Fibroblast of villous mesenchyme (primary cell): ENCODE measurements at regions not wholly inside any gene's neighbourhood (a gene's known extent, or its start where the extent isn't known, plus 50 kb on each side); places are given as distances from the start of the nearest gene placed in this dataset.

Experiments
- DNase-seq: peaks from one replicate; pipeline ENCODE4 v3.0.0-alpha.2; 2010; ENCODE audit warnings: low read depth
- H3K4me3 ChIP-seq: 2 replicates; pipeline ENCODE4 v1.5.1; 2011; ENCODE audit warnings: low read depth, mild to moderate bottlenecking, low read length
- TF ChIP-seq, protein P1 (sequence below): IDR thresholded peaks from 2 replicates; pipeline ENCODE4 v1.5.1; 2012; ENCODE audit warnings: low read depth, mild to moderate bottlenecking, low read length; ENCODE audit not compliant: insufficient read depth

DNA sequence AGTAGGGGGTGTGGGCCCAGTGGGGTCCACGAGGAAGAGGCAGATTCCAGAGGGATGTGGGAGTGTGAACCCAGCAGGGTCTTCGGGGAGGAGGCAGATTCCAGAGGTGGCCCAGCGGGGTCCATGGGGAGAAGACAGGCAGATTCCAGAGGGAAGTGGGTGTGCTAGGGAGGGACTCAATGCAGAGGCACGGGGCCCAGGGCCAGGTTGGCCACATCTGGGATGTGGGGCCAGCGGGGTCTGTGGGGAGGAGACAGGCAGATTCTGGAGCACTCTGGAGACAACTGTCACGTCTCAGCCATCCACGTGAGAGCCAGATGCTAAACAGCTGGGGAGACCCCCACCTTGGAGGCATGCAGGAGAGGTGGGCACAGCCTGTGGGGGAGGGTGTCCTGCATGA is 582.6 kb downstream of the TBC1D22A start:
- no peak for DNase-seq
- no peak overlapping the region for H3K4me3 ChIP-seq
- TF ChIP-seq, protein P1, sequence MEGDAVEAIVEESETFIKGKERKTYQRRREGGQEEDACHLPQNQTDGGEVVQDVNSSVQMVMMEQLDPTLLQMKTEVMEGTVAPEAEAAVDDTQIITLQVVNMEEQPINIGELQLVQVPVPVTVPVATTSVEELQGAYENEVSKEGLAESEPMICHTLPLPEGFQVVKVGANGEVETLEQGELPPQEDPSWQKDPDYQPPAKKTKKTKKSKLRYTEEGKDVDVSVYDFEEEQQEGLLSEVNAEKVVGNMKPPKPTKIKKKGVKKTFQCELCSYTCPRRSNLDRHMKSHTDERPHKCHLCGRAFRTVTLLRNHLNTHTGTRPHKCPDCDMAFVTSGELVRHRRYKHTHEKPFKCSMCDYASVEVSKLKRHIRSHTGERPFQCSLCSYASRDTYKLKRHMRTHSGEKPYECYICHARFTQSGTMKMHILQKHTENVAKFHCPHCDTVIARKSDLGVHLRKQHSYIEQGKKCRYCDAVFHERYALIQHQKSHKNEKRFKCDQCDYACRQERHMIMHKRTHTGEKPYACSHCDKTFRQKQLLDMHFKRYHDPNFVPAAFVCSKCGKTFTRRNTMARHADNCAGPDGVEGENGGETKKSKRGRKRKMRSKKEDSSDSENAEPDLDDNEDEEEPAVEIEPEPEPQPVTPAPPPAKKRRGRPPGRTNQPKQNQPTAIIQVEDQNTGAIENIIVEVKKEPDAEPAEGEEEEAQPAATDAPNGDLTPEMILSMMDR: no peak

DNA sequence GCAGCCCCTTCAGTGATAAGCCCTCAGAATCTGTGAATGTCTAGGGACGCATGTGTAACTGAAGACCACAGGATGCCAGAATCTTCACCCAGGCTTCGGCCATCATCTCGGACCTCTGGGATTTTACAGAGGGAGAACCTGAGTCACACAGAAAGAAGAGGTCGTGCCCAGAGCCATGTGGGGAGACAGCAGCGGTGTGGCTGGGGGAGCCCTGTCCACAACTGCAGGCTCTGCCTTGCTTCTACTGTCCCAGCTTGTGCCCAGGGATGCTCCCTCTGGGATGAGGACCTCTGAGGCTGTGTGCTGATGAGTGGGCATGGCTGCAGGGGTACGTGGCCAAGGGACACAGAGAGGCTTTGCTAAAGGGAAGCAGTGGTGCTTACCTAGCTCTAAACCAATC is 582.0 kb downstream of the TBC1D22A start:
- DNase-seq: no peak
- TF ChIP-seq, protein P1: no peak
- no peak overlapping the region for H3K4me3 ChIP-seq

DNA sequence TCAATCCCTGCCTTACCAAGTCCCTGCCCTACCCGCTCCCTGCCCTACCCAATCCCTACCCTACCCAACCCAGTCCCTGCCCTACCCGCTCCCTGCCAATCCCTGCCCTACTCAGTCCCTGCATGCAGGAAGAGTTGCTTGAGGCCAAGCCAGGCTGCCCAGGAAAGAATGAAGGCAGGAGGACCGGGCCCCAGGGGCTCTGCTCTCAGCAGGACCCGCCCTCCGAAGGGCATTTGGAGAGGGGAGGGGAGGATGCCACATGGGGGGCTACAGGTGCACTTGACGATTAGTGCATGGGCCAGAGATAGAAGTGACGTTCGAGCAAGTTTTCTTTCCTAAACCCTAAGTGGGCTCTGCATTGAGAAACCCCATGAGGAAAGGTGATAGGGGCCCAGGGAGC is 581.2 kb downstream of the TBC1D22A start:
- TF ChIP-seq, protein P1: no peak
- DNase-seq: no peak
- no peak overlapping the region for H3K4me3 ChIP-seq

DNA sequence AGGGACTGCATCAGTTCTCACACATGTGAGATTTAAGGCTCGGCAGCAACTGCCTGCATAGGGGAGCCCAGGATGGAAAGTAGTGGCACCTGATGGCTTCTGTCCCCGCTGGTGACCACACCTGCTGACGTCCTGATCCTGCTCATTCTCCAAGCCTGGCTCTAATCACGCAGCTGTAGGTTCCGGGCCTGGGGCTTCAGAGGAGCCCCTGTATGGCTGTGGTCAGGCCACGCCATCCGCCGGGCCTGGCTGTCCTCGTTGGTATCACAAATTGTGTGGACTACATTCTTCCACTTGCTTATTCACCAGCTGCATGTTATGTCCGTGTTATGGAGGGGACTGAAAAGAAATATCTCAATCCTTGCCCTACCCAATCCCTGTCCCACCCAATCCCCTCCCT is 580.0 kb downstream of the TBC1D22A start:
- TF ChIP-seq, protein P1: no peak
- no peak overlapping the region for H3K4me3 ChIP-seq
- DNase-seq: no peak

DNA sequence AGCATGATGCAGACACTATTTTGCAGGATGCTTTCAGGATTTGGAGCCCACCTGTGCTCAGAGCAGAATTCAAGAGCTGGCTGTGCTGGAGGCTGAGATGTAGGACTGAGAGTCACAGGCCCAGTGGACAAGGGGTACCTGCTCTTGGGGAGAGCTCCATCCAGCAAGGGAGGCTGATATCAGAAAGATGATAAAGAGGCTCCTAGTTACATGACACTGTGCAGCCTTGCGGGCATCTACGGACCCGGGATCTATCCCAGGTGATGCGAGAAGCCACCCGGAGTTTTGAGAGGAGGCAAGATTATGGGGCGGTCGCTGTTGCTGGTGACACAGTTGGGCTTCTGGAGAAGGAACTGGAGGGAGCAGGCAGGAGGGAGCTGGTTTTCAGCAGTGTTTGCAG is 579.0 kb downstream of the TBC1D22A start:
- TF ChIP-seq, protein P1: no peak
- no peak overlapping the region for H3K4me3 ChIP-seq

DNA sequence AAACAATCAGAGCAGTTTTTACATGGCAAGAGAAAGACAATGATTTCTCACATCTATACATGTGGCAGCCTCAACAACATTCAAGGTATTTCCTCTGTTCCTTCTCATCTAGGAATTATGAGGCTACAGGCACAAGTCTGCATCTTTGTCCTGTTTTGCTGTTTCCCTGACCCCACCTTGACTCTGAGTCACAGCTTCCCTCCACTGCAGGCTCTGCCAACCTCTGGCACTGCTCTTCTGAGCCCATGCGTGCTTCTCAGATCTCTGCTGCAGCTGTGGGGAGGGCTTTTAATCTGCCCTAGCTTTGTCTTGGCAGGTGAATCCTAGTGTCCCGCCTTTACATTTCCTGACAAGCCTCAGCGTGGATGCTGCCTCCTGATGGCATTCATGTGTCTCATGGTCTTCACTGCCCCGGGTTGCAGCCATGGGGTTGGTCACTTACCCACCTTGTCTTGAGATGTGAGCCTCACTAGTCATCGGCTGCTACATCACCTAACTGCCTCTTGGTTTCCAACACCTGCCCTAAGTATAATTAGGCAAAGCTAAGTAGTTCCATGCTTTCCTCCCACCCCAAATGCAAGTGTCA is 578.5 kb downstream of the TBC1D22A start:
- TF ChIP-seq, protein P1: no peak
- no peak for DNase-seq
- no peak overlapping the region for H3K4me3 ChIP-seq

More for the DNA sequence above, 579.0 kb downstream of the TBC1D22A start:
- no peak for DNase-seq

DNA sequence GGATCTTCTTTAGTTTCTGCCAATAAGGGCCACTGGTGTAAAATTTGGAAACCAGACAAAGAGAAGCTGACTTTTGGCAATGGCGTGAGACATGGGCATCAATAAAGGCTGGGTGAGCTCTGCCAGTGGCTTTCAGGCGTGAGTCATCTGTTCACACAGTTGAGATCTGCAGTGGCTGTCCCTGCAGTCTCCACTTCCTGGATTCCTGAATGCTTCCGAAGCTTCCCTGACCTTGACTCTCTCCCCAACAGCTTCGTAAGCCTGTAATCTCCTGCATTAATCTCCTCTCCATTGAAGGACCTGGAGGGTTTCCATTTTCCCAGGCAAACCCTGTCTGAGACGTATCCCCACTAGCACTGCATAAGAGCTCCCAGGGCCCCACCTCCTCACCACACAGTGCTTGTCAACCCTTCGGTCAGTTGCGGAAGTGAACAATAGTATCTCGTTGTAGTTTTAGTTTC is 574.7 kb downstream of the TBC1D22A start:
- peak overlapping the region; percentile 27 for H3K4me3 ChIP-seq
- DNase-seq: peak; percentile 84
- TF ChIP-seq, protein P1: no peak
